K562 (cell line): ENCODE measurements at regions not wholly inside any gene's neighbourhood (a gene's known extent, or its start where the extent isn't known, plus 50 kb on each side); places are given as distances from the start of the nearest gene placed in this dataset.

Experiments
- ATAC-seq: fragments of 200-7000 bp; cut with Tn5 transposase; 3 replicates; pipeline ENCODE4 v1.9.1; 2020; ENCODE audit warnings: moderate library complexity
- BruUV-seq: library from RNA; stranded (reverse); fragments of 400-500 nt; replicated peaks from 2 replicates; lab custom pipeline; 2021; lab: Mats Ljungman, UMichigan
- CTCF ChIA-PET: fragments of 300-600 bp; formaldehyde crosslinking; extraction: SDS; loops from one replicate; lab custom pipeline; 2021; ENCODE audit warnings: low intra/inter-chr PET ratio; lab: Yijun Ruan, JAX
- POLR2A ChIA-PET: fragments of 300-600, 350-650 bp; sonication (Branson Sonifier 250); formaldehyde crosslinking; extraction: SDS; loops from one replicate; lab custom pipeline; 2021; ENCODE audit warnings: antibody characterized with exemption, inconsistent platforms; lab: Yijun Ruan, JAX
- DNase-seq, 4 experiments: peaks; one replicate each; pipeline versions ENCODE4 v3.0.0 to v3.0.0-alpha.2; 2011 to 2018; ENCODE audit warnings: low spot score in 3 of 4, mixed read lengths in 3 of 4; ENCODE audit errors: extremely low read depth in 1 of 4
- FAIRE-seq: peaks from 2 replicates; lab custom pipeline; 2011; peaks lifted over from hg19 to GRCh38; lab: Jason Lieb, UNC
- H2AFZ ChIP-seq: 2 replicates; pipeline ENCODE4 v1.6.0; 2011; ENCODE audit warnings: low read depth, low read length, control low read depth, inconsistent platforms
- H3K27ac ChIP-seq: fragments of 200-600 bp; 3 replicates; pipeline ENCODE4 v1.8.0; 2011; ENCODE audit warnings: low read depth, mild to moderate bottlenecking, control low read depth, inconsistent platforms, low read length, moderate library complexity, mixed read lengths; ENCODE audit errors: extremely low read depth
- H3K27me3 ChIP-seq, 2 experiments: fragments of 300-600 bp in 1 of 2; 2 replicates in 1 of 2; 3 replicates in 1 of 2; pipeline versions ENCODE4 v1.6.0 to v1.8.0; 2011; ENCODE audit warnings: inconsistent platforms in 2 of 2, low read length in 2 of 2, mild to moderate bottlenecking in 1 of 2, mixed read lengths in 1 of 2, moderate library complexity in 1 of 2; ENCODE audit not compliant: control insufficient read depth in 2 of 2, insufficient read depth in 2 of 2
- H3K36me3 ChIP-seq: fragments of 300-600 bp; 3 replicates; pipeline ENCODE4 v1.8.0; 2011; ENCODE audit warnings: mild to moderate bottlenecking, low read length, inconsistent platforms; ENCODE audit not compliant: control insufficient read depth, insufficient read depth
- H3K4me1 ChIP-seq, 2 experiments: fragments of 200-600 bp in 1 of 2; replicated peaks in 1 of 2; 2 replicates in 1 of 2; 3 replicates in 1 of 2; pipeline versions ENCODE4 v1.5.1 to v1.8.0; 2011; ENCODE audit warnings: inconsistent platforms in 2 of 2, low read length in 2 of 2, mild to moderate bottlenecking in 1 of 2, mixed read lengths in 1 of 2, moderate library complexity in 1 of 2; ENCODE audit not compliant: control insufficient read depth in 2 of 2, insufficient read depth in 2 of 2
- H3K4me2 ChIP-seq: 2 replicates; pipeline ENCODE4 v1.6.1; 2011; ENCODE audit warnings: low read length, control low read depth, inconsistent platforms, mixed read lengths; ENCODE audit not compliant: insufficient read depth
- H3K4me3 ChIP-seq: fragments of 200-600 bp; sonication (generic), shearing (Covaris generic); 2 replicates; pipeline ENCODE4 v1.5.1; 2016; ENCODE audit warnings: control low read depth, inconsistent platforms
- H3K79me2 ChIP-seq: fragments of 200-600 bp; 3 replicates; pipeline ENCODE4 v1.8.0; 2011; ENCODE audit warnings: low read length, inconsistent platforms; ENCODE audit not compliant: control insufficient read depth, insufficient read depth
- H3K9ac ChIP-seq, 2 experiments: 2 replicates each; pipeline versions ENCODE4 v1.6.0 to v1.6.1; 2011; ENCODE audit warnings: low read depth in 2 of 2, low read length in 2 of 2, control low read depth in 1 of 2, inconsistent platforms in 1 of 2, mild to moderate bottlenecking in 1 of 2, mixed read lengths in 1 of 2; ENCODE audit not compliant: insufficient read depth in 1 of 2
- H3K9me1 ChIP-seq: one replicate; pipeline ENCODE4 v1.6.0; 2011; ENCODE audit warnings: inconsistent platforms, mild to moderate bottlenecking, low read length, moderate library complexity; ENCODE audit not compliant: control insufficient read depth, insufficient read depth
- H3K9me3 ChIP-seq: replicated peaks from 2 replicates; pipeline ENCODE4 v1.5.1; 2011; ENCODE audit warnings: low read depth, low read length, inconsistent platforms; ENCODE audit not compliant: control insufficient read depth, insufficient read depth
- H4K20me1 ChIP-seq: replicated peaks from 2 replicates; pipeline ENCODE4 v1.6.1; 2011; ENCODE audit warnings: low read length, inconsistent platforms, mixed read lengths; ENCODE audit not compliant: control insufficient read depth, insufficient read depth
- MEF2A ChIP-seq: IDR thresholded peaks from 2 replicates; pipeline ENCODE4 v1.6.1; 2011; ENCODE audit warnings: low read depth, mild to moderate bottlenecking, low read length, moderate library complexity; ENCODE audit not compliant: control insufficient read depth
- MTA3 ChIP-seq: fragments of 450-650 bp; formaldehyde crosslinking; IDR thresholded peaks from 2 replicates; pipeline ENCODE4 v1.6.1; 2017; ENCODE audit warnings: mild to moderate bottlenecking, borderline replicate concordance
- TRIM25 ChIP-seq: fragments of 450-650 bp; IDR thresholded peaks from 2 replicates; pipeline ENCODE4 v1.7.0; 2016; ENCODE audit warnings: borderline replicate concordance
- ZBTB8A ChIP-seq: fragments of 450-650 bp; IDR thresholded peaks from 2 replicates; pipeline ENCODE4 v1.6.1; 2018; ENCODE audit warnings: mild to moderate bottlenecking, moderate library complexity; ENCODE audit not compliant: partially characterized antibody
- ZKSCAN8 ChIP-seq: fragments of 200-800 bp; sonication (Bioruptor generic); IDR thresholded peaks from 2 replicates; pipeline ENCODE4 v1.6.1; 2016; ENCODE audit warnings: missing genetic modification characterization, missing compliant biosample characterization
- ZNF76 ChIP-seq: fragments of 250-450 bp; sonication (Bioruptor Pico); IDR thresholded peaks from 2 replicates; pipeline ENCODE4 v1.4.0; 2020; ENCODE audit warnings: mild to moderate bottlenecking, moderate library complexity, borderline replicate concordance
- WGBS: fragments of 100-300 bp; shearing (Covaris generic); methylation state at CpG from one replicate; pipeline ENCODE4 v1.1.6; 2016; ENCODE audit warnings: low coverage, mixed read lengths; ENCODE audit not compliant: insufficient coverage; ENCODE audit errors: missing lambda C conversion rate; 5-methylcytosine and 5-hydroxymethylcytosine counted together
- in situ Hi-C: fragments of 300-500 bp; cut with MboI; formaldehyde crosslinking; loops from 4 replicates; pipeline ENCODE4 v1.15.0; 2018; ENCODE audit warnings: inconsistent platforms, mixed read lengths
- intact Hi-C: fragments of 100-400 bp; cut with micrococcal nuclease; formaldehyde crosslinking; loops from 2 replicates; pipeline ENCODE4 v1.14.2; 2022

DNA sequence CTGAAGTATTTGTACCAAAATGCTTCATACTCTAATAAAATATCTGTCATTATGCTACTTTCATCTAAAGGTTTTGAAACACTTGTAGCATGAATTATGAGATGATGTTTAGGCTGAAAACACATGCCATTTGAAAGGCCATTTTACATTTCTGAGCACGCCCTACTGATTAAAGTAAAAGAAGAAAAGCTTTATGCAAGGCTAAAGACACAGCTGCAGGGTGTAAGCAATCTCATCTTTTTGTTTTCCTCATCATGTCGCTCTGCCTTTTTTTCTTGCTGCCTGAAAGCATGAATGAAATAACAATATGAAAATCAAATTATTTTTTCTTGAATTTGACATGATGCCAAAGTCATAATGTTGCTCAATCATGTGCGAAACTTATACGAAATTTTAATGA lies 148.6 kb upstream of the ARG1 start:
- POLR2A ChIA-PET: no interaction called here
- H4K20me1 ChIP-seq: no peaks in the 10 kb centered on the region
- no peaks in the 10 kb centered on the region for H3K9me1 ChIP-seq
- H3K4me3 ChIP-seq: no peak overlapping the region
- H3K27ac ChIP-seq: no peak overlapping the region
- no peak for ATAC-seq
- no peak overlapping the region for H3K9ac ChIP-seq
- no peaks in the 10 kb centered on the region for H3K4me1 ChIP-seq
- no peaks in the 10 kb centered on the region for H3K27me3 ChIP-seq
- in situ Hi-C loops: no loop called here
- TF ChIP-seq ZNF76 (CRISPR knock-in tag): no peak
- no peak for TF ChIP-seq MTA3
- TF ChIP-seq ZKSCAN8: no peak
- TF ChIP-seq MEF2A: no peak
- TF ChIP-seq TRIM25: no peak
- TF ChIP-seq ZBTB8A: no peak
- H2AFZ ChIP-seq: no peak overlapping the region
- FAIRE-seq: no peak
- DNase-seq: no peak
- no peaks in the 10 kb centered on the region for H3K36me3 ChIP-seq
- 0% methylated on average over 4 of the region's 4 CpGs for WGBS
- no peaks in the 10 kb centered on the region for H3K9me3 ChIP-seq
- no peak overlapping the region for H3K4me2 ChIP-seq
- CTCF ChIA-PET: no interaction called here
- H3K79me2 ChIP-seq: no peaks in the 10 kb centered on the region
- no TSS peak for BruUV-seq
- intact Hi-C loops: no loop called here
